Mesenchymal stem cell (in vitro differentiated cells and primary cell): ENCODE measurements at regions not wholly inside any gene's neighbourhood (a gene's known extent, or its start where the extent isn't known, plus 50 kb on each side); places are given as distances from the start of the nearest gene placed in this dataset.
A peak's percentile ranks its signal among the peaks of the same experiment; 100 is the strongest.

ENCODE experiments used
- DNase-seq: peaks from one replicate; pipeline ENCODE4 v3.0.0-alpha.2; 2013
- H2AFZ ChIP-seq: one replicate; pipeline ENCODE4 v1.6.1; 2013; ENCODE audit warnings: low read depth, mild to moderate bottlenecking, control low read depth, inconsistent platforms, low read length, moderate library complexity
- H2AK5ac ChIP-seq: 2 replicates; pipeline ENCODE4 v1.6.1; 2013; ENCODE audit warnings: low read length, moderate library complexity, mild to moderate bottlenecking, inconsistent platforms; ENCODE audit not compliant: severe bottlenecking
- H2BK120ac ChIP-seq: one replicate; pipeline ENCODE4 v1.6.1; 2013; ENCODE audit warnings: low read depth, mild to moderate bottlenecking, inconsistent platforms, low read length, moderate library complexity
- H2BK12ac ChIP-seq, 2 experiments: one replicate each; pipeline ENCODE4 v1.6.1; 2013; ENCODE audit warnings: inconsistent platforms in 2 of 2, low read length in 2 of 2, mild to moderate bottlenecking in 2 of 2, moderate library complexity in 2 of 2, control low read depth in 1 of 2
- H2BK15ac ChIP-seq: one replicate; pipeline ENCODE4 v1.6.1; 2013; ENCODE audit warnings: mild to moderate bottlenecking, low read depth, inconsistent platforms; ENCODE audit not compliant: poor library complexity, severe bottlenecking
- H2BK5ac ChIP-seq: 2 replicates; pipeline ENCODE4 v1.6.1; 2013; ENCODE audit warnings: low read depth, mild to moderate bottlenecking, low read length, control low read depth, inconsistent platforms; ENCODE audit not compliant: poor library complexity, severe bottlenecking
- H3K14ac ChIP-seq, 2 experiments: one replicate each; pipeline ENCODE4 v1.6.1; 2013; ENCODE audit warnings: inconsistent platforms in 2 of 2, low read length in 2 of 2, control low read depth in 1 of 2, mild to moderate bottlenecking in 1 of 2, moderate library complexity in 1 of 2
- H3K18ac ChIP-seq, 2 experiments: one replicate each; pipeline ENCODE4 v1.6.1; 2013; ENCODE audit warnings: inconsistent platforms in 2 of 2, low read length in 2 of 2, control low read depth in 1 of 2, low read depth in 1 of 2, mild to moderate bottlenecking in 1 of 2
- H3K23ac ChIP-seq, 2 experiments: one replicate each; pipeline ENCODE4 v1.6.1; 2013; ENCODE audit warnings: inconsistent platforms in 2 of 2, low read length in 2 of 2, mild to moderate bottlenecking in 2 of 2, moderate library complexity in 2 of 2, control low read depth in 1 of 2
- H3K27ac ChIP-seq: 2 replicates; pipeline ENCODE4 v1.5.1; 2013; ENCODE audit warnings: mild to moderate bottlenecking, moderate library complexity, low read length, control low read depth, inconsistent platforms; ENCODE audit not compliant: poor library complexity, severe bottlenecking
- H3K27me3 ChIP-seq, 2 experiments: 2 replicates each; pipeline versions ENCODE4 v1.6.1 to v1.7.0; 2013; ENCODE audit warnings: low read length in 2 of 2, mild to moderate bottlenecking in 2 of 2, moderate library complexity in 2 of 2, control low read depth in 1 of 2, inconsistent platforms in 1 of 2; ENCODE audit not compliant: control insufficient read depth in 1 of 2, insufficient read depth in 1 of 2
- H3K36me3 ChIP-seq, 2 experiments: 2 replicates each; pipeline versions ENCODE4 v1.6.1 to v1.7.0; 2013; ENCODE audit warnings: low read length in 2 of 2, control low read depth in 1 of 2, inconsistent platforms in 1 of 2, low read depth in 1 of 2, mild to moderate bottlenecking in 1 of 2; ENCODE audit not compliant: insufficient read depth in 2 of 2, control insufficient read depth in 1 of 2
- H3K4ac ChIP-seq, 2 experiments: one replicate each; pipeline ENCODE4 v1.6.1; 2013; ENCODE audit warnings: inconsistent platforms in 2 of 2, low read length in 2 of 2, mild to moderate bottlenecking in 2 of 2, moderate library complexity in 2 of 2, control low read depth in 1 of 2, low read depth in 1 of 2
- H3K4me1 ChIP-seq: 2 replicates; pipeline ENCODE4 v1.6.1; 2013; ENCODE audit warnings: low read depth, low read length, control low read depth; ENCODE audit not compliant: control insufficient read depth, insufficient read depth
- H3K4me2 ChIP-seq: 2 replicates; pipeline ENCODE4 v1.6.1; 2013; ENCODE audit warnings: low read length, mild to moderate bottlenecking, inconsistent platforms; ENCODE audit not compliant: poor library complexity, severe bottlenecking
- H3K4me3 ChIP-seq, 2 experiments: 2 replicates each; pipeline versions ENCODE4 v1.5.1 to v1.7.0; 2013; ENCODE audit warnings: low read length in 2 of 2, mild to moderate bottlenecking in 2 of 2, control low read depth in 1 of 2, low read depth in 1 of 2; ENCODE audit not compliant: insufficient read depth in 1 of 2
- H3K79me1 ChIP-seq: replicated peaks from 2 replicates; pipeline ENCODE4 v1.6.1; 2013; ENCODE audit warnings: mild to moderate bottlenecking, control low read depth, low read length, inconsistent platforms; ENCODE audit not compliant: poor library complexity, severe bottlenecking
- H3K9ac ChIP-seq: 2 replicates; pipeline ENCODE4 v1.7.0; 2013; ENCODE audit warnings: mild to moderate bottlenecking, low read length, moderate library complexity
- H3K9me3 ChIP-seq: 2 replicates; pipeline ENCODE4 v1.7.0; 2013; ENCODE audit warnings: mild to moderate bottlenecking, low read length; ENCODE audit not compliant: control insufficient read depth
- H4K8ac ChIP-seq: one replicate; pipeline ENCODE4 v1.6.1; 2013; ENCODE audit warnings: inconsistent platforms, mild to moderate bottlenecking, low read length, moderate library complexity
- H4K91ac ChIP-seq: one replicate; pipeline ENCODE4 v1.6.1; 2013; ENCODE audit warnings: mild to moderate bottlenecking, low read length, inconsistent platforms
- WGBS: methylation state at CpG from one replicate; pipeline ENCODE4 v1.1.7; 2013; ENCODE audit warnings: mixed read lengths; 5-methylcytosine and 5-hydroxymethylcytosine counted together

GRCh38 chr9:38240051-38240450 is 152.5 kb upstream of the ALDH1B1 start:
- H3K79me1 ChIP-seq, result no peaks in the 10 kb centered on the region
- no peak overlapping the region for H2BK12ac ChIP-seq
- peaks cover 2% of the 10 kb centered on the region for H3K4me1 ChIP-seq
- H4K8ac ChIP-seq, result no peak overlapping the region
- no peak overlapping the region for H2BK120ac ChIP-seq
- no peak overlapping the region for H2AFZ ChIP-seq
- H3K14ac ChIP-seq, result no peak overlapping the region
- H3K4me3 ChIP-seq, result no peak overlapping the region
- WGBS, result 84% methylated on average over 2 of the region's 2 CpGs
- H3K27me3 ChIP-seq, result peaks cover 6 to 18% of the 10 kb centered on the region in 2 experiments
- H3K23ac ChIP-seq, result no peak overlapping the region
- no peak overlapping the region for H2AK5ac ChIP-seq
- H3K4me2 ChIP-seq, result no peak overlapping the region
- no peak overlapping the region for H3K9ac ChIP-seq
- H3K4ac ChIP-seq, result no peak overlapping the region
- no peak overlapping the region for H2BK15ac ChIP-seq
- H3K9me3 ChIP-seq, result peaks cover 9% of the 10 kb centered on the region
- H2BK5ac ChIP-seq, result no peak overlapping the region
- no peak overlapping the region for H4K91ac ChIP-seq
- no peak overlapping the region for H3K18ac ChIP-seq
- no peak for DNase-seq
- H3K36me3 ChIP-seq, result no peaks in the 10 kb centered on the region
- no peak overlapping the region for H3K27ac ChIP-seq

DNA sequence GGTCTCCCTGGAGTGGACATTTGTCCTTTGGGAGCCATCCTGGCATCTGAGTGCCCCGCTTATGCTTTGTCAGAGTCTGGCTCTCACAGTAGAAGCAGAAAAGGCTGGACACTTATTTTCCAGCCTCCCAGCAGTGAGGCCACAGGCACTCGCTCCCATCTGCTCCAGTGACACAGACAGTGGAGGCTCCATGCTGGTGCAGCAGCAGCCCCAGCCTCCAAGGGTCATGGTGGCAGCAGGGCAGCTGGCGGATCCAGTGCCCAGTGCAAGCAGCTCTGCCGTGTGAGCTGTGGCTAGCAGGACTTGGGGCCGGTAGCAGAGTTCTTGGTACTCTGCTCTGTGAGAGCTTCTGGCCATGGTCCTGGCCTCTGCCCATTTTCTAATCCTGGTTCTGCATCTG is 157.3 kb upstream of the ALDH1B1 start:
- H3K9me3 ChIP-seq, result peaks cover 9% of the 10 kb centered on the region
- H3K9ac ChIP-seq, result no peak overlapping the region
- H4K91ac ChIP-seq, result peak overlapping the region; percentile 37
- H3K79me1 ChIP-seq, result no peaks in the 10 kb centered on the region
- H2BK12ac ChIP-seq, result no peak overlapping the region
- H3K36me3 ChIP-seq, result no peaks in the 10 kb centered on the region
- H3K18ac ChIP-seq, result no peak overlapping the region
- H2AFZ ChIP-seq, result no peak overlapping the region
- H3K23ac ChIP-seq, result peak overlapping the region in 1 of 2 experiments; percentile 14
- no peak overlapping the region for H2BK120ac ChIP-seq
- H3K27me3 ChIP-seq, result peaks cover 12 to 20% of the 10 kb centered on the region in 2 experiments
- DNase-seq, result no peak
- no peak overlapping the region for H2BK5ac ChIP-seq
- no peak overlapping the region for H3K4me3 ChIP-seq
- no peak overlapping the region for H3K27ac ChIP-seq
- no peak overlapping the region for H3K14ac ChIP-seq
- H3K4me2 ChIP-seq, result no peak overlapping the region
- peaks cover 2% of the 10 kb centered on the region for H3K4me1 ChIP-seq
- 81% methylated on average over 5 of the region's 5 CpGs for WGBS
- H3K4ac ChIP-seq, result no peak overlapping the region
- H2AK5ac ChIP-seq, result no peak overlapping the region
- H2BK15ac ChIP-seq, result no peak overlapping the region
- no peak overlapping the region for H4K8ac ChIP-seq

DNA sequence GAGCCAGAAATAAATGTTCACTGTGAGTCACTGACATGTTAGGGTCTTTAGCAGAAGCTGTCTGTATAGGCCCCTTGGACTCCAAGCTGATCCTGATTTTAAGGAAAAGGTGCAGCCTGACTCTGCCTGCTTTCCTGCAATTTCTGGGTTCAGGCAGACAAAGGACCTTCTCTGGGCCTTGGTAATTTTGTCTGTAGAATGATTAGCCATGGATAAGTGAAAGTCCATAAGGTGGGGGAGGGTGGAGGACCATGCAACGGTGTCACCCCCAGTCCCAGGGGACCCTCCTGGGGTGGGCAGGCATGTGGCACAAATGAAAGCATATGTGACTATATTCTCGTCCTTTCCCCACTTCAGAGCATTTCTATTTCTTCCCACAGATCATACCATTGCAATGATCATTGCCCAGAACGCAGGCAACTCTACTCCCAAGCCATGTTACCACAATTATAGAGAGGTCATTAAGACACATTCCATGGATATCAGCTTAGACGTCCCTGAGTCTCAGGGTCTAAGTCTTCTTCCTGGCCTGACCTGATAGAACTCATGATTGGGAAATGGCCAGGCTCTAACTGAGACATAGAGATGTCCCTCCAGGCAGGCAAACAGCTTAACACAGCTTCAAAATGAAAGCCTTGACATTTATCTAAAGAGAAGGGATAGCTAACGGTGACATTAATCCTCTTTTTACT is 157.9 kb upstream of the ALDH1B1 start:
- Histone ChIP-seq H2BK120ac (no peak overlapping the region), H3K27me3 (peaks cover 12 to 14% of the 10 kb centered on the region in 2 experiments), H3K27ac (no peak overlapping the region), H3K4me1 (peaks cover 2% of the 10 kb centered on the region), H2BK5ac (no peak overlapping the region), H3K79me1 (no peaks in the 10 kb centered on the region), H2BK12ac (no peak overlapping the region), H3K14ac (no peak overlapping the region), H2AK5ac (no peak overlapping the region), H2BK15ac (no peak overlapping the region), H4K8ac (no peak overlapping the region), H3K36me3 (no peaks in the 10 kb centered on the region), H3K23ac (no peak overlapping the region), H3K4ac (no peak overlapping the region), H3K4me2 (no peak overlapping the region), H4K91ac (no peak overlapping the region), H2AFZ (no peak overlapping the region), H3K9me3 (peaks cover 9% of the 10 kb centered on the region), H3K4me3 (no peak overlapping the region), H3K18ac (no peak overlapping the region), H3K9ac (no peak overlapping the region)
- no peak for DNase-seq
- 65% methylated on average over 5 of the region's 5 CpGs for WGBS

DNA sequence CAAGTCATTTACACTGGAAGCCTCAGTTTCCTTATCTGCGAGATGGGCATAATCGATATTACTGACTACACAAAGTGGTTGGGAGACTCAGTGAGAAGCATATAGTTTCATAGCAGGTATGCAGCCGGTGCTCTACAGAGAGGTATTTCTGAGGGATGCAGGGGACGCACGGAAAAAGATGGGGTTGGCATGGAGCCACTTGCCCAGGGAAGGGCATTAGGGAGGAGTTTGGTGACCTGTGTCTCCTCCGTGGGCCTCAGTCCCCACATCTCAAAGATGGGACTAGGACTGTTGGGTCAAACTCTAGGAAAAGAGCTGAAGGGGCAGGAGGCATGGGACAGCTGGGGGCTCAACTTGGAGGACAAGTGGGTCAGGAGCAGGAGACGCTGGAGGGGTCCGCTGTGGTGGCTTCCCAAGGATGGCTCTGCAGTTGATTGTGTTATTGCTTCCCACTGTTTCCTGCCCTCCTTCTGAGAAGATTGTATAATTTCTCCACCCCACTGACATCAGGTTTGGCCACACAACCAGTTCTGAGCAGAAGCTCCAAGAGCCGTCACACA is 158.6 kb upstream of the ALDH1B1 start:
- Histone ChIP-seq H3K4me2 (no peak overlapping the region), H3K79me1 (no peaks in the 10 kb centered on the region), H3K36me3 (no peaks in the 10 kb centered on the region), H3K18ac (no peak overlapping the region), H3K9me3 (peaks cover 3% of the 10 kb centered on the region), H2BK12ac (no peak overlapping the region), H3K14ac (no peak overlapping the region), H2AFZ (no peak overlapping the region), H2AK5ac (no peak overlapping the region), H3K4me1 (peaks cover 2% of the 10 kb centered on the region), H3K9ac (no peak overlapping the region), H3K23ac (no peak overlapping the region), H2BK5ac (no peak overlapping the region), H4K8ac (no peak overlapping the region), H3K27ac (no peak overlapping the region), H3K27me3 (peaks cover 12 to 16% of the 10 kb centered on the region in 2 experiments), H3K4me3 (no peak overlapping the region), H3K4ac (no peak overlapping the region), H4K91ac (no peak overlapping the region), H2BK120ac (no peak overlapping the region), H2BK15ac (no peak overlapping the region)
- DNase-seq, result no peak
- WGBS, result 85% methylated on average over 9 of the region's 9 CpGs
